ENCODE measurements at regions not wholly inside any gene's neighbourhood (a gene's known extent, or its start where the extent isn't known, plus 50 kb on each side); places are given as distances from the start of the nearest gene placed in this dataset.

- no peak for ATAC-seq
- DNase-seq (ENCODE audit: missing footprints) = no peak
- intact Hi-C loops (cut with DNase I) = no loop called here
Measured at GRCh38 chr18:2348003-2348402, 223.3 kb downstream of the METTL4 start.

- intact Hi-C loops (cut with DNase I) = no loop called here
- ATAC-seq (no peak), DNase-seq (ENCODE audit: missing footprints) (no peak)
Measured at GRCh38 chr18:2351126-2351850, 220.0 kb downstream of the METTL4 start.

GRCh38 chr18:2354292-2354691 lies 217.0 kb downstream of the METTL4 start:
- intact Hi-C loops (cut with DNase I) = no loop called here
- DNase-seq (ENCODE audit: missing footprints) (no peak), ATAC-seq (no peak)

- DNase-seq (ENCODE audit: missing footprints) = no peak
- intact Hi-C loops (cut with DNase I) = no loop called here
- ATAC-seq = no peak
Measured at GRCh38 chr18:2356906-2357305, 214.4 kb downstream of the METTL4 start.

GRCh38 chr18:2360861-2361260 lies 210.4 kb downstream of the METTL4 start:
- intact Hi-C loops (cut with DNase I) = no loop called here
- no peak for ATAC-seq

GRCh38 chr18:2368102-2368501 lies 203.2 kb downstream of the METTL4 start:
- intact Hi-C loops (cut with DNase I) = no loop called here
- no peak for ATAC-seq
- DNase-seq (ENCODE audit: missing footprints) = no peak

More at GRCh38 chr18:2360861-2361260, 210.4 kb downstream of the METTL4 start:
- no peak for DNase-seq (ENCODE audit: missing footprints)

GRCh38 chr18:2376707-2377106 lies 194.6 kb downstream of the METTL4 start:
- DNase-seq (ENCODE audit: missing footprints) (no peak), ATAC-seq (no peak)
- intact Hi-C loops (cut with DNase I) = no loop called here

GRCh38 chr18:2380101-2380500 lies 191.2 kb downstream of the METTL4 start:
- intact Hi-C loops (cut with DNase I) = no loop called here
- ATAC-seq (no peak), DNase-seq (ENCODE audit: missing footprints) (no peak)

GRCh38 chr18:2381539-2381938 lies 189.8 kb downstream of the METTL4 start:
- ATAC-seq = no peak

GRCh38 chr18:2387588-2387987 lies 183.7 kb downstream of the METTL4 start:
- intact Hi-C loops (cut with DNase I) = no loop called here
- DNase-seq (ENCODE audit: missing footprints) = no peak
- ATAC-seq = no peak

More at GRCh38 chr18:2381539-2381938, 189.8 kb downstream of the METTL4 start:
- intact Hi-C loops (cut with DNase I) = no loop called here
- DNase-seq (ENCODE audit: missing footprints) = no peak

- no peak for ATAC-seq
- intact Hi-C loops (cut with DNase I) = no loop called here
Measured at GRCh38 chr18:2390158-2390557, 181.1 kb downstream of the METTL4 start.

GRCh38 chr18:2391470-2391869 lies 179.8 kb downstream of the METTL4 start:
- intact Hi-C loops (cut with DNase I) = no loop called here
- ATAC-seq (no peak), DNase-seq (ENCODE audit: missing footprints) (no peak)

More at GRCh38 chr18:2390158-2390557, 181.1 kb downstream of the METTL4 start:
- no peak for DNase-seq (ENCODE audit: missing footprints)

GRCh38 chr18:2392446-2392845 lies 178.9 kb downstream of the METTL4 start:
- intact Hi-C loops (cut with DNase I) = no loop called here
- DNase-seq (ENCODE audit: missing footprints) (no peak), ATAC-seq (no peak)

- ATAC-seq = no peak
- intact Hi-C loops (cut with DNase I) = no loop called here
- DNase-seq (ENCODE audit: missing footprints) = no peak
Measured at GRCh38 chr18:2394684-2395083, 176.6 kb downstream of the METTL4 start.

- intact Hi-C loops (cut with DNase I) = no loop called here
- ATAC-seq (no peak), DNase-seq (ENCODE audit: missing footprints) (no peak)
Measured at GRCh38 chr18:2395427-2396161, 175.7 kb downstream of the METTL4 start.

- ATAC-seq (no peak), DNase-seq (ENCODE audit: missing footprints) (no peak)
- intact Hi-C loops (cut with DNase I) = no loop called here
Measured at GRCh38 chr18:2396162-2396505, 175.2 kb downstream of the METTL4 start.

GRCh38 chr18:2400701-2401196 lies 170.6 kb downstream of the METTL4 start:
- intact Hi-C loops (cut with DNase I) = no loop called here
- no peak for DNase-seq (ENCODE audit: missing footprints)
- no peak for ATAC-seq

GRCh38 chr18:2402084-2402483 lies 169.2 kb downstream of the METTL4 start:
- ATAC-seq = no peak
- intact Hi-C loops (cut with DNase I) = no loop called here

GRCh38 chr18:2406544-2406943 lies 164.8 kb downstream of the METTL4 start:
- intact Hi-C loops (cut with DNase I) = no loop called here
- no peak for DNase-seq (ENCODE audit: missing footprints)
- no peak for ATAC-seq

More at GRCh38 chr18:2402084-2402483, 169.2 kb downstream of the METTL4 start:
- DNase-seq (ENCODE audit: missing footprints) = no peak

GRCh38 chr18:2407961-2408360 lies 163.3 kb downstream of the METTL4 start:
- ATAC-seq (no peak), DNase-seq (ENCODE audit: missing footprints) (no peak)
- intact Hi-C loops (cut with DNase I) = no loop called here
